ENCODE measurements at regions not wholly inside any gene's neighbourhood (a gene's known extent, or its start where the extent isn't known, plus 50 kb on each side); places are given as distances from the start of the nearest gene placed in this dataset.

DNA sequence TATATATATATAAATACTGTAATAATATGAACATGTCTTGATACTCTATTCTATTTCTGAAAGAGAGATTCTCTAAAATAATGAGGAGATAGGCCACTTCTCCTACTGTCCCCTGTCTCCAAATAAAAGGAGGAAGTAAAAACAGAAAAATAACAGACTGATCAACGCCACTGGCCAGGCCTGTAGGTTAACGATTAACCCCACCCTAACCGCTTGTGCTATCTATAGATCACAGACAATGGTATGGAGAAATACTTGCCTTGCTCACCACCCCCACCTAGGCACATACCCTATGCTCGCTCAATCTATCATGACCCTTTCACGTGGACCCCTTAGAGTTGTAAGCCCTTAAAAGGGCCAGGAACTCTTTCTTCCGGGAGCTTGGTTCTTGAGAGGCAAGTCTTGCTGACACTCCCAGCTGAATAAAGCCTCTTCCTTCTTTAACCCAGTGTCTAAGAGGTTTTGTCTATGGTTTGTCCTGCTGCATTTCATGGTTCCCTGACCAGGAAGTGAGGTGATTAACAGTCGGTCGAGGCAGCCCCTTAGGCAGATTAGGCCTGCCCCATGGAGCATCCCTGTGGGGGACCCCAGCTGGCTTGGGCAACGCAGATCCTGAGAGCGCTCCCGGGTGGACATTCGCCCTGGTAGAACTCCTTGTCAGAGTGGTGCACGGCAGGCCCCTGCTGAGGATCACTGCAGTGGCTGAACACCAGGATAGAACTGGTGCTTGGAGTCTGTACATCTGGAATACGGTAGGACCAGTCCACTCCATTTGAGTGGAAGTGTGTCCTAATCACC lies 521.8 kb upstream of the CNTN3 start:
- no peak for TF ChIP-seq MAFK (IDR thresholded peaks at IDR 0.05; ENCODE audit: low read depth, low read length)
- TF ChIP-seq, protein P1, sequence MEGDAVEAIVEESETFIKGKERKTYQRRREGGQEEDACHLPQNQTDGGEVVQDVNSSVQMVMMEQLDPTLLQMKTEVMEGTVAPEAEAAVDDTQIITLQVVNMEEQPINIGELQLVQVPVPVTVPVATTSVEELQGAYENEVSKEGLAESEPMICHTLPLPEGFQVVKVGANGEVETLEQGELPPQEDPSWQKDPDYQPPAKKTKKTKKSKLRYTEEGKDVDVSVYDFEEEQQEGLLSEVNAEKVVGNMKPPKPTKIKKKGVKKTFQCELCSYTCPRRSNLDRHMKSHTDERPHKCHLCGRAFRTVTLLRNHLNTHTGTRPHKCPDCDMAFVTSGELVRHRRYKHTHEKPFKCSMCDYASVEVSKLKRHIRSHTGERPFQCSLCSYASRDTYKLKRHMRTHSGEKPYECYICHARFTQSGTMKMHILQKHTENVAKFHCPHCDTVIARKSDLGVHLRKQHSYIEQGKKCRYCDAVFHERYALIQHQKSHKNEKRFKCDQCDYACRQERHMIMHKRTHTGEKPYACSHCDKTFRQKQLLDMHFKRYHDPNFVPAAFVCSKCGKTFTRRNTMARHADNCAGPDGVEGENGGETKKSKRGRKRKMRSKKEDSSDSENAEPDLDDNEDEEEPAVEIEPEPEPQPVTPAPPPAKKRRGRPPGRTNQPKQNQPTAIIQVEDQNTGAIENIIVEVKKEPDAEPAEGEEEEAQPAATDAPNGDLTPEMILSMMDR (conservative IDR thresholded peaks at IDR 0.05; ENCODE audit: low read depth, low read length), result no peak
- TF ChIP-seq POLR2A (IDR thresholded peaks at IDR 0.05; ENCODE audit: low read depth, low read length), result no peak
- TF ChIP-seq RFX5 (IDR thresholded peaks at IDR 0.05; ENCODE audit: low read depth, low read length), result no peak

All from IMR-90 (cell line).